GDM1 (cell line): ENCODE measurements at regions not wholly inside any gene's neighbourhood (a gene's known extent, or its start where the extent isn't known, plus 50 kb on each side); places are given as distances from the start of the nearest gene placed in this dataset.

ENCODE experiments used
- DNase-seq: peaks from one replicate; lab custom pipeline; 2025; lab: John Stamatoyannopoulos, UW

DNA sequence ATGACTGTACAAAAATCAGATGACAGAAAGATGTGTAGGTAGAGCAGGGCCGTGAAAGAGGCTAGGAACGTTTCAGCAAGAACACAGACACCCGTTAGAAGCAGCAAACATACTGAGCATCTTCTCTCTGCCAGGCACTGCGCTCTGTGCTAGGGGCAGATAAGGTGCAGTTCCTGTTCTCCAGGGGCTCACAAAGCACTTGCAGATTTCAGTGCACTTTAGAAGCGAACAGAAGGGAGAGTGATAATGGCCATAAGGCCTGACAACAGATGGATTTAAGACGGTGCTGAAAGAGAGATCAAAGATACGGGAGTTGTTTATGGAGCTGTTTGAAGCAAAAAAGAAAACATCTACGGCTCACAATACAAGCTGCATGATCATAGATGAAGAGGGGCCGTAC, 200.3 kb upstream of the FOXD3 start:
- no peak for DNase-seq

GRCh38 chr1:63124666-63125191, 197.6 kb upstream of the FOXD3 start:
- peak; percentile 6 for DNase-seq

GRCh38 chr1:63126104-63126503, 196.3 kb upstream of the FOXD3 start:
- no peak for DNase-seq

GRCh38 chr1:63127376-63127775, 195.0 kb upstream of the FOXD3 start:
- no peak for DNase-seq

GRCh38 chr1:63128556-63128955, 193.8 kb upstream of the FOXD3 start:
- no peak for DNase-seq

DNA sequence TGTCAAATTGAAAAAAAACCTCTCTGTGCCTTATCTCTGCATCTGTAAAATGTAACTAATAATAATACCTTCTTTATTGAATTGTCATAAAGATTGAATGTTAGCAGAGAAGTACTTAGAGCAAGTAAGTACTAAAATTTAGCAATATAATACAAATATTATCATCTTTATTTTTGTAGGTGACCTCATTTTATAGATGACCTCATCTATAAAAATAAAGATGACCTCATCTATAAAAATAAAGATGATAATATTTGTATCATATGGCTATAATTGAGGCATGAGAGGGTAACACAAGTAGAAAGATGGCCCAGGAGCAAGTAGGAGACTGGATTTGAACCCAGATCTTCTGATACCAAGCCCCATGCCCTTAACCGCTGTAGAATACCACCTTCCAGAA, 193.2 kb upstream of the FOXD3 start:
- no peak for DNase-seq

GRCh38 chr1:63129855-63130254, 192.5 kb upstream of the FOXD3 start:
- DNase-seq = no peak

- no peak for DNase-seq
Measured at GRCh38 chr1:63134501-63135173, 187.7 kb upstream of the FOXD3 start.

DNA sequence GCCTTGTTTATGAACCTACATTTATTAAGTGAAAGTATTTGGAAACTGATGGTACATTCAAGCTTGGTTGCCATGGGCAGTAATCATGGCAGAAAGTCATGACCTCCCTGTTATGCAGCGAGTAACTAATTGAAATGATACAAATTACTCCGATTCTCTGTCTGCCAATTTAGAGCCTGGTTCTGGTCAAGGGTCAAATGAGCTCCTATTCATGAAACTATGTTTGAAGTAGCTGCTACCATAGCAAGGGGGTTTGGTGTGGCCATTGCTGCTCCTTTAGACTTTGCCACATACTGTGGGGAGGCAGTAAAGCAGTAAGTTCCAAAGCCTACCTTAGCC, 187.2 kb upstream of the FOXD3 start:
- no peak for DNase-seq

DNA sequence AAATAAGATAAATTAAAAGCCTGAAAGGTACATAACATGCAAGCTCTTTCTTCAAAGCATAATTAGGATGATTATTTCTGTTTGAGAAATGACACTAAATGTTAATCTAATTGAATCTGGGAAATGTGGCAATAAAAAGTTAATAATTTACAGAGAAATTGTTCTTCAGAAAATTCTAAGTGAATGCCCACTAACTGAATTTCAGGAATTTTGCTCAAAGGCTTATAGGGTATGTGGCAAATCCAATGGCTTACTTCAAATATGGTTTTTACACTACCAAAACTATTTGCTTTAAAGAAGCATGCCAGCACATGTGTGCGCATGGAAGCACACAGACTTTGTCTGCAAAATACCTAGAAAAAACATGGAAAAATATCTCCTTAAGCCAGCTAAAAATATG, 186.6 kb upstream of the FOXD3 start:
- no peak for DNase-seq

DNA sequence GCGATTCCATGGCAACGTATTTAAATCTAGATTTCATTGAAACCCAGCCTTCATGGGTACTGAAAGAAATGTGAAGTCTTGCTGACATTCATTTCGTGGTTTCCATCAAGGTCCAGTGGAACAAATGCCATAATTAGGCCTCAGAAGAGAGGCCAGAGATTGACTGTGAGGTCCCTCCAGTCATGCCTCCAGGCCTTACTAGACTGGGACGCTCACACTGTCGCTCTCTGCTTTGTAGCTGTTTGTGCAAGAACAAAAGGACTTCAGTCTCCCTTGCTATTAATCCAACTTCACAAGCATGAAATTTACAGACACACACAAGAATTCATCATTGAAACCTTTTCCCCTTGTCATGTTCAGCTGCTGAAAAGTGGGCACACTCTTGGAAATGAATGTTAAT, 180.4 kb upstream of the FOXD3 start:
- DNase-seq = no peak

DNA sequence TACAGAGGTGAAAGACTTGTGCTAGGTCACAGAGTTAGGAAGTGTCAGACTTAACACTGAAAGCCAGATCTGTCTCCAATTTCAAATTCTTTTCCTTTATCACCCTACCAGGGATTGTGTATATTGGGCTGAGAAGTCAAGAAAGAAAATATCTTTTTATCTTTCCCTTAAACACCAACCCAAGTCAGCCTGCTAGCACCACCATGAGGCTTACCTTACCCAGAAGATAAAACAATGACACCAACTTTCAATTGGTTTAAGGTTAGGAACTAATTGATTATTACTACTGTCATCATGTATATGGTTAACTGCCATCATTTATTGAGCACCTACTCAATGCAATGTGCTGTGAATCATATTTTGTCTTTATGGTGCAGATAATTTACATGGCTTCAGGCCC, 178.9 kb upstream of the FOXD3 start:
- DNase-seq = no peak

DNA sequence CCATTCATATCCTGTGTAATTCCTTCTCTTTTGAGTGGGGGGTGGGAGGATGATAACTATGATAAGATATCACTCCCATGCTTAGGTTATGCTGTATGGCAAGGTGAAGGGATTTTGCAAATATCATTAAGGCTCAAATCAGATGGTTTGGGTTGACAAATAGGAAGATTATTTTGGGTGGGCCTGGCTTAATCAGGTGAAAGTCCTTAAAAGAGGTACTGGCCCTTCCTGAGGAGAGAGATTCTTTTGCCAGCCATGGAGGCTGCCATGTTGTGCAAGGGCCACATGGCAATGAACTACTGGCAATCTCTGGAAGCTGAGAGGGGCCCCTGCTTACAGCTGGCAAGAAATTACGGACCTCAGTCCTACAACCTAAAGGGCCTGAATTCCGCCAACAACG, 174.6 kb upstream of the FOXD3 start:
- DNase-seq = no peak

DNA sequence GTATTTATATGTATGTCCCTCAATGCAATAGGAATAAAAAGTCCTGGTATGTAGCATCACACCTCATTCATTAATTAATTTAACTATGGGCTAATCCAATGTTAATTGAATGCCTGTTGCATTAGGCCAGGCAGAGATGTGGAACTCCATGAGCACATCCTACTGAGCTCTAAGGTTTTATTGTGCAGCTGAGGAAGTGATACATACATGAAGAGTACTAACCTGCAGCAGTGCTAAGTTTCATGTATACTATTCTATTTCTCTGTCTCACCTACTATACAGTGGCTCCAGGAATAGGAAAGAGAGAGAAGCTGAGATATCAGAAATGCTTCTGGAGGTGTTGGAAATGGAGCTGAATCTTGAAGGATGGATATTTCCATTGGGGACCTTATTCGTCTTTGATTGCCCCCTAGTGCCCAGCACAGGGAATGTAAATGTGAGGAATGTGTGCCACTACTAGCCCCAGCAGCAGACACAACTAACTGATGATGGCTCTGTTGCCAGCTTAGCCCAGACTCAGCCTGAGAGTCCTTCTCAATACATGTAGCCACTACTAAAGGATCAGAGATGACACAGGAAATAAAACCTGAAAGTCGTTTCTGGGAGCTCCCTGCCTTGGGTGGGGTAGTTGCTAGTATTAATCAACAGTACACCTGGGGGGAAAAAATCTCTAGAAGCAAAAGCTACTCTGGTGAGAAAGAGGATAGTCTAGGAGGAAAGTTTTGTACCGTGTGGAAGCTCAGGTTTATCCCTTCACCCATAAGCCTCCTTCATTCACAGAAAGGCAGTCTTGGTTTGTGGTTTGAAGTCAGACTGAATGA, 173.3 kb upstream of the FOXD3 start:
- no peak for DNase-seq

DNA sequence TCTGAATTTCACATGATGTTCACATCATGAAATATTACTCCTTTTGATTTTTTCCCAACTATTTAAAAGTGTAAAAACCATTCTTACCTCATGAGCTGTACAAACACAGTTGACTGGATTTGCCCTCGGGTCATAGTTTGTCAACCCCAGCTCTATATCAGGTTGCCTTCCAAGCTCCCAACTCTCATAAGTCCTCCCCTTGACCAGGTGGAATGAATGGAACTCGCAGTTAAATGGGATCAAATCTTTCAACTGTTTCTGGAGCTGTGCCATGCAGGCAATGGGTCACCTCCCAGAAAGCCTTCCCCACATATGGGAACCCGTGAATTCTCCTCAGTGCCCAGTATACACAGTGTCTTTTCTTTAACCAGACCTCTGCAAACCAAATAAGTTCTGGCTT, 169.8 kb upstream of the FOXD3 start:
- no peak for DNase-seq

DNA sequence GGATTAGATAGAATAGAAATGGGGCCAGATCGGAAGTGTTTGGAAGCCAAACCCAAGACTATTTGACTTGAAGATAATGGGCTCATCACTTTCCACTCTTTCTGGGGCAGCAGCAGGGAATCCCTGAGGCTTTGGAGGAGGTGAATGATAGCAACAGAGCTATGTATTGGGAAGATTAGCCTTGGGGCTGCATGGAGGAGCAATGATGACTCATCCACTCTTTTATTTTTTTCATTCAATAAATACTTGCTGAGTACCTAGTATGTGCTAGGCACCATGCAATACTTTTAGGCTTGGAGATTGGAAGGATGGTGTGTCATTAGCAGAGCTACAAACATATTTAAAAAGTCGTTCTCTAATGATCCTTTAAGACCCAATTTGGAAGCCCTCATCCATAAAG, 166.9 kb upstream of the FOXD3 start:
- no peak for DNase-seq

GRCh38 chr1:63157085-63157484, 165.3 kb upstream of the FOXD3 start:
- no peak for DNase-seq

DNA sequence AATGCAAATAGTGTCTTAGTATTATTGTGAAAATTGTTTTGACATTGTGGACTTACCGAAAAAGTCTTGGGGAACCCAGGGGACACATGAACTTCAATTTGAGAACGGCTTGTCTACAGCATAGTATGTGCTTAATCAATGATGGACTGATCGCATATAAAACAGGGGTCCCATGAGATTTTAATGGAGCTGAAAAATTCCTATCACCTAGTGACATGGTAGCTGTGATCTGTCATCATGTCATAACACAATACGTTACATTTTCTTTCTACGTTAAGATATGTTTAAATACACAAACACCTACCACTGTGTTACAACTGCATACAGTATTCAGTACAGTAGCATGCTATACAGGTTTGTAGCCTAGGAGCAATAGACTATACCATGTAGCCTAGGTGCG, 153.3 kb upstream of the FOXD3 start:
- DNase-seq = no peak

GRCh38 chr1:63173161-63173560, 149.2 kb upstream of the FOXD3 start:
- no peak for DNase-seq

DNA sequence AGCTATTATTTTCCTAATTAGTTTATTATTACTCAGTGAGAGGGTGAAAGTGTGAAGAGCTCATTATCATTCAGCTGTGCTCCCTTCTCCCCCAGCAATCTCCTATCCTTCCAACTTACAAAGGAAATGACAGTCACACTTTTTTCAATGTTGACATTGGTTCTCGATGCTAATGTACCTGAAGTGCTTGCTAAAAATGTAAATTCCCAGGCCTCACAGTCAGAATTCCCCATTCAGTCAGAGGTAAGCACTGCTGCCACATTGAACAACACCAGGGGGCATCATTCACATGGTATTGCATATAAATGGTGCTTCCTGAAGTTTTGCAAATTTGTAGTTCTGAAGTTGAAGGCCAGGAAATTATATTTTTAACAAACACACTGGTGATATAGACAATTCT, 132.7 kb upstream of the FOXD3 start:
- DNase-seq = no peak

DNA sequence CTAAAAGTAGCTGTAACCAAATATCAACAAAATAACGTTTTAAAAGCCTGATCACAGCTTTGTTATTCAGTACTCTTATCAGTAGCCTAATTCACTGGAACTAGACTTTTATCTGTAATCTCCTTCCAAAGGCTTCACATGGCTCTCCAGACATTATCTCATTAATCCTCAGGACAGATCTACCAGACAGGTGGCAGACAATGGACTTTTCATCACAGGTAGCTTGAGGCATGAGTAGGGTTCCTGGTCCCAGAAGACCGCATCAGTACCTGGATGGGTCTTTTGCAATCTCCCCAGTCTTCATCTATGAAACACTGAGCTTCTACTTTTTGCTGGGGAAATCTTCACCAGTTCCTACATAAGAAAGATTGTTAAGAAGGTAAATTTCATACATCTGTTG, 132.2 kb upstream of the FOXD3 start:
- DNase-seq = no peak

DNA sequence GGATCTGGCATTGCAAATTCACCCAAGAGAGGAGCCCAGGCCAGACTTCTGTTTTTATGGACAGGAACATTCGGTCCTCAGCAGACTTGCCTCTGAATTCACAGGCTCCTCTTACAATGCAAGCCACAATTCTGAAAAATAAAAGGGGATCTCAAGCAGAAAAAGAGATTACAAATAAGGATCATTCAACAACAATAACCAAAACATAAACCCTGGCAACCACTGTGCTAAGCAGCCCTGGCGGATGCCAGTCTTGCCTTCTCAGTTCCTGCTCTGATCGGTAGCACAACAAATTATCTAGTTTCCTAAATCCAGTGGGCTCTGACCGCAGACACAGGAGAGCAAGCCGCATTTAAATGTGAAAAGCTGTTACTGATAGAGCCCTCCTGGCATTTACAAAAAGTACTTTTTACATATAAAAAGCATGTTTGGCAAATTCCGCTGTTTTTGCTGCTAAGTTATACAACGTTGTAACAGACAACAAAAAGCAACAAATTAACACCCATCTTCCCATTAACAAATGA, 123.4 kb upstream of the FOXD3 start:
- no peak for DNase-seq

GRCh38 chr1:63199706-63200335, 122.5 kb upstream of the FOXD3 start:
- no peak for DNase-seq
